T-helper 2 cell treated with Interferon-gamma antibody and Interleukin-4, amounts not matched to agents 5 μg/mL and 100 μg/mL, for 36 hours (primary cell): ENCODE measurements at regions not wholly inside any gene's neighbourhood (a gene's known extent, or its start where the extent isn't known, plus 50 kb on each side); places are given as distances from the start of the nearest gene placed in this dataset.
"Not testable (repeated sequence)": the region's sequence is repeated elsewhere in the genome, so short reads cannot be mapped to it uniquely, and the experiment has no call there.

Experiments
- DNase-seq: peaks from one replicate; pipeline ENCODE4 v3.0.0; 2021; ENCODE audit warnings: low spot score
- H3K27ac Mint-ChIP-seq: one replicate; pipeline ENCODE4 v1.8.0; 2021; ENCODE audit warnings: mild to moderate bottlenecking, mixed read lengths
- H3K27me3 Mint-ChIP-seq: one replicate; pipeline ENCODE4 v1.8.0; 2021; ENCODE audit warnings: low read depth, mixed read lengths
- H3K36me3 Mint-ChIP-seq: one replicate; pipeline ENCODE4 v1.8.0; 2021; ENCODE audit warnings: low read depth, mixed read lengths
- H3K4me1 Mint-ChIP-seq: one replicate; pipeline ENCODE4 v1.8.0; 2021; ENCODE audit warnings: low read depth, mixed read lengths
- H3K4me3 Mint-ChIP-seq: one replicate; pipeline ENCODE4 v1.8.0; 2022; ENCODE audit warnings: mild to moderate bottlenecking, moderate library complexity, mixed read lengths
- H3K9me3 Mint-ChIP-seq: one replicate; pipeline ENCODE4 v1.8.0; 2021; ENCODE audit warnings: mixed read lengths

GRCh38 chr2:105521616-105522015 is 122.8 kb upstream of the FHL2 start:
- Mint-ChIP-seq H3K27ac (no peak overlapping the region), H3K36me3 (no peaks in the 10 kb centered on the region), H3K27me3 (no peaks in the 10 kb centered on the region), H3K4me1 (no peaks in the 10 kb centered on the region), H3K9me3 (no peaks in the 10 kb centered on the region), H3K4me3 (no peak overlapping the region)
- no peak for DNase-seq

- H3K36me3 Mint-ChIP-seq = no peaks in the 10 kb centered on the region
- no peaks in the 10 kb centered on the region for H3K27me3 Mint-ChIP-seq
- H3K27ac Mint-ChIP-seq = no peak overlapping the region
- no peak overlapping the region for H3K4me3 Mint-ChIP-seq
- no peaks in the 10 kb centered on the region for H3K9me3 Mint-ChIP-seq
- no peaks in the 10 kb centered on the region for H3K4me1 Mint-ChIP-seq
- DNase-seq = no peak
Measured at GRCh38 chr2:105521176-105521575, 122.3 kb upstream of the FHL2 start.

- DNase-seq = no peak
- Mint-ChIP-seq H3K9me3 (no peaks in the 10 kb centered on the region), H3K4me3 (no peak overlapping the region), H3K4me1 (no peaks in the 10 kb centered on the region), H3K27ac (no peak overlapping the region), H3K27me3 (no peaks in the 10 kb centered on the region), H3K36me3 (no peaks in the 10 kb centered on the region)
Measured at GRCh38 chr2:105519516-105519915, 120.7 kb upstream of the FHL2 start.

- Mint-ChIP-seq H3K27me3 (peaks cover 2% of the 10 kb centered on the region), H3K9me3 (no peaks in the 10 kb centered on the region), H3K36me3 (no peaks in the 10 kb centered on the region), H3K27ac (no peak overlapping the region), H3K4me1 (no peaks in the 10 kb centered on the region), H3K4me3 (no peak overlapping the region)
- no peak for DNase-seq
Measured at GRCh38 chr2:105518897-105519296, 120.0 kb upstream of the FHL2 start.

- Mint-ChIP-seq H3K4me1 (no peaks in the 10 kb centered on the region), H3K27ac (no peak overlapping the region), H3K4me3 (no peak overlapping the region), H3K36me3 (no peaks in the 10 kb centered on the region), H3K9me3 (no peaks in the 10 kb centered on the region), H3K27me3 (peaks cover 2% of the 10 kb centered on the region)
- no peak for DNase-seq
Measured at GRCh38 chr2:105517814-105518705, 119.2 kb upstream of the FHL2 start.

- H3K27ac Mint-ChIP-seq = no peak overlapping the region
- H3K4me1 Mint-ChIP-seq = no peaks in the 10 kb centered on the region
- no peak for DNase-seq
- no peak overlapping the region for H3K4me3 Mint-ChIP-seq
- no peaks in the 10 kb centered on the region for H3K9me3 Mint-ChIP-seq
- H3K36me3 Mint-ChIP-seq = no peaks in the 10 kb centered on the region
- H3K27me3 Mint-ChIP-seq = peaks cover 6% of the 10 kb centered on the region
Measured at GRCh38 chr2:105515581-105516415, 116.9 kb upstream of the FHL2 start.

GRCh38 chr2:105514576-105514975 is 115.7 kb upstream of the FHL2 start:
- Mint-ChIP-seq H3K4me3 (no peak overlapping the region), H3K4me1 (no peaks in the 10 kb centered on the region), H3K27ac (no peak overlapping the region), H3K9me3 (no peaks in the 10 kb centered on the region), H3K36me3 (no peaks in the 10 kb centered on the region), H3K27me3 (peaks cover 8% of the 10 kb centered on the region)
- DNase-seq = no peak

GRCh38 chr2:105510761-105511528 is 112.1 kb upstream of the FHL2 start:
- Mint-ChIP-seq H3K27ac (no peak overlapping the region), H3K4me1 (no peaks in the 10 kb centered on the region), H3K9me3 (no peaks in the 10 kb centered on the region), H3K4me3 (no peak overlapping the region), H3K36me3 (no peaks in the 10 kb centered on the region), H3K27me3 (peaks cover 8% of the 10 kb centered on the region)
- DNase-seq = no peak

- H3K36me3 Mint-ChIP-seq = no peaks in the 10 kb centered on the region
- DNase-seq = no peak
- no peaks in the 10 kb centered on the region for H3K9me3 Mint-ChIP-seq
- H3K27me3 Mint-ChIP-seq = peaks cover 8% of the 10 kb centered on the region
- H3K4me1 Mint-ChIP-seq = no peaks in the 10 kb centered on the region
- no peak overlapping the region for H3K4me3 Mint-ChIP-seq
- no peak overlapping the region for H3K27ac Mint-ChIP-seq
Measured at GRCh38 chr2:105509269-105510086, 110.6 kb upstream of the FHL2 start.

GRCh38 chr2:105506860-105507259 is 108.0 kb upstream of the FHL2 start:
- not testable (repeated sequence) for DNase-seq, H3K27me3 Mint-ChIP-seq, H3K4me1 Mint-ChIP-seq, H3K27ac Mint-ChIP-seq, H3K36me3 Mint-ChIP-seq, H3K4me3 Mint-ChIP-seq, H3K9me3 Mint-ChIP-seq

- H3K9me3 Mint-ChIP-seq = no peaks in the 10 kb centered on the region
- no peak overlapping the region for H3K27ac Mint-ChIP-seq
- H3K4me3 Mint-ChIP-seq = no peak overlapping the region
- DNase-seq = no peak
- peaks cover 6% of the 10 kb centered on the region for H3K27me3 Mint-ChIP-seq
- H3K36me3 Mint-ChIP-seq = no peaks in the 10 kb centered on the region
- H3K4me1 Mint-ChIP-seq = no peaks in the 10 kb centered on the region
Measured at GRCh38 chr2:105504459-105504858, 105.6 kb upstream of the FHL2 start.

GRCh38 chr2:105502625-105503334 is 103.9 kb upstream of the FHL2 start:
- Mint-ChIP-seq H3K9me3 (no peaks in the 10 kb centered on the region), H3K4me3 (no peak overlapping the region), H3K4me1 (no peaks in the 10 kb centered on the region), H3K27me3 (peaks cover 6% of the 10 kb centered on the region), H3K27ac (no peak overlapping the region), H3K36me3 (no peaks in the 10 kb centered on the region)
- DNase-seq = no peak
